Uterus (tissue), 3 donors: ENCODE measurements at regions not wholly inside any gene's neighbourhood (a gene's known extent, or its start where the extent isn't known, plus 50 kb on each side); places are given as distances from the start of the nearest gene placed in this dataset.

Source experiments
- DNase-seq, 2 donors: peaks; one replicate each; pipeline ENCODE4 v3.0.0-alpha.2; 2019 to 2020
- H3K27ac ChIP-seq, 2 donors: fragments of 200-600 bp; sonication (generic); 1 replicate in 1 of 2; 2 replicates in 1 of 2; pipeline ENCODE4 v1.5.1; 2016 to 2018
- H3K27me3 ChIP-seq, 2 donors: fragments of 200-600 bp; sonication (generic); one replicate each; pipeline ENCODE4 v1.5.1; 2018 to 2019; ENCODE audit warnings: control low read depth in 1 of 2
- H3K36me3 ChIP-seq, 2 donors: fragments of 200-600 bp; sonication (generic); one replicate each; pipeline ENCODE4 v1.5.1; 2019; ENCODE audit warnings: control low read depth in 1 of 2
- H3K4me1 ChIP-seq, 2 donors: fragments of 200-600 bp; sonication (generic); one replicate each; pipeline ENCODE4 v1.5.1; 2018 to 2019; ENCODE audit warnings: control low read depth in 1 of 2
- H3K4me3 ChIP-seq, 2 donors: fragments of 200-600 bp; sonication (generic); 1 replicate in 1 of 2; 2 replicates in 1 of 2; pipeline ENCODE4 v1.5.1; 2018 to 2019; ENCODE audit warnings: mild to moderate bottlenecking in 1 of 2
- H3K9me3 ChIP-seq, 2 donors: fragments of 200-600 bp; sonication (generic); one replicate each; pipeline ENCODE4 v1.5.1; 2019; ENCODE audit warnings: control low read depth in 1 of 2
- POLR2A ChIP-seq, 2 donors: fragments of 450-650 bp; IDR thresholded peaks; one replicate each; pipeline ENCODE4 v1.6.1; 2016; ENCODE audit warnings: antibody characterized with exemption in 2 of 2, mild to moderate bottlenecking in 1 of 2, moderate library complexity in 1 of 2
- intact Hi-C: fragments of 100-400 bp; cut with DNase I; formaldehyde crosslinking; loops from one replicate; pipeline ENCODE4 v1.15.1; 2023; ENCODE audit warnings: low total_unique reads
- TF ChIP-seq, protein P1 (sequence below), 4 experiments: fragments of 200-600 bp in 2 of 4; fragments of 450-650 bp in 2 of 4; sonication (generic) in 2 of 4; IDR thresholded peaks; one replicate each; pipeline ENCODE4 v1.5.1; 2016 to 2019; ENCODE audit warnings: antibody characterized with exemption in 4 of 4, mild to moderate bottlenecking in 2 of 4, moderate library complexity in 1 of 4
- donor health status: DM: yes; HTN: yes; CAD: no.

DNA sequence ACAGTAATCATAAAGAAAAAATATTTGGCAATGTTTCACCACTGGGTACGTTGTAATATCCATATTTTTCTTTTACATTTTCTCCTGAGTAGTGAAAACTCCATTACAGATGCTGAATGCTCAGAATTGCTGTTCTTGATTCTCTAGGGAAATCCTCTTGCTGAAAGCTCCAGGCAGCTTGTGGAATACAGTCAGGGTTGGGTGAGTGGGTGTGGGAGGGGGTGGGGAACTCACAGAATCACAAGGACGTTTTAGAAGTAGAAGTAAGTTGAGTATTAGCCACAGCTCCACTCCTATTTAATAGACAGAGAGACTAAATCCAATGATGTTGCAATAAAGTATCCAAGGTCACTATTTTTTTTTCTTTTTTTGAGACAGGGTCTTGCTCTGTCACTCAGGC lies 1270.9 kb downstream of the TYW1 start:
- no peaks in the 10 kb centered on the region for H3K27me3 ChIP-seq
- H3K36me3 ChIP-seq, result no peaks in the 10 kb centered on the region
- no peak overlapping the region for H3K27ac ChIP-seq
- no peak for DNase-seq
- no peak overlapping the region for H3K4me3 ChIP-seq
- intact Hi-C loops, result no loop called here
- H3K4me1 ChIP-seq, result no peaks in the 10 kb centered on the region
- no peaks in the 10 kb centered on the region for H3K9me3 ChIP-seq
- TF ChIP-seq, protein P1, sequence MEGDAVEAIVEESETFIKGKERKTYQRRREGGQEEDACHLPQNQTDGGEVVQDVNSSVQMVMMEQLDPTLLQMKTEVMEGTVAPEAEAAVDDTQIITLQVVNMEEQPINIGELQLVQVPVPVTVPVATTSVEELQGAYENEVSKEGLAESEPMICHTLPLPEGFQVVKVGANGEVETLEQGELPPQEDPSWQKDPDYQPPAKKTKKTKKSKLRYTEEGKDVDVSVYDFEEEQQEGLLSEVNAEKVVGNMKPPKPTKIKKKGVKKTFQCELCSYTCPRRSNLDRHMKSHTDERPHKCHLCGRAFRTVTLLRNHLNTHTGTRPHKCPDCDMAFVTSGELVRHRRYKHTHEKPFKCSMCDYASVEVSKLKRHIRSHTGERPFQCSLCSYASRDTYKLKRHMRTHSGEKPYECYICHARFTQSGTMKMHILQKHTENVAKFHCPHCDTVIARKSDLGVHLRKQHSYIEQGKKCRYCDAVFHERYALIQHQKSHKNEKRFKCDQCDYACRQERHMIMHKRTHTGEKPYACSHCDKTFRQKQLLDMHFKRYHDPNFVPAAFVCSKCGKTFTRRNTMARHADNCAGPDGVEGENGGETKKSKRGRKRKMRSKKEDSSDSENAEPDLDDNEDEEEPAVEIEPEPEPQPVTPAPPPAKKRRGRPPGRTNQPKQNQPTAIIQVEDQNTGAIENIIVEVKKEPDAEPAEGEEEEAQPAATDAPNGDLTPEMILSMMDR (IDR thresholded peaks at IDR 0.05), result no peak

DNA sequence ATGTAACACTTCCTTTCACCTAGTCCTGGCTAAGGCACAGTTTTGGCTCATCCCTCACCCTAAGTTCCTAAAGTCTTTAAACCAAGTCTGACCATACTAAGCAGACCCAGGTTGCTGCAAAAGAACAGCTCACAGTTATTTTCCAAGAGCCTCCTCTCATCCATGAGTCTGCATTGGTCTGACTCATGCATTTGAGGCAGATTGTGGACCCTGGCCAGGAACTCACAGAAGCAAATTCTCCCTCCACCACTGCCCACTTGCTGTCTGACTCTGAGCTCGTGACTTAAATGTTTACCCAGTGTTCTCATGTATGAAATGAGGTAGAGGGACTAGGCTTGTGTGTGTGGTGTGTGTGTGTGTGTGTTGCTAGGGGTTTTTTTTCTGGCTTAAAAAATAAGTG lies 1272.8 kb downstream of the TYW1 start:
- Histone ChIP-seq H3K36me3 (no peaks in the 10 kb centered on the region), H3K27me3 (no peaks in the 10 kb centered on the region), H3K4me3 (no peak overlapping the region), H3K9me3 (no peaks in the 10 kb centered on the region), H3K27ac (no peak overlapping the region), H3K4me1 (no peaks in the 10 kb centered on the region)
- TF ChIP-seq, protein P1 (IDR thresholded peaks at IDR 0.05), result no peak
- TF ChIP-seq POLR2A (IDR thresholded peaks at IDR 0.05), result no peak
- DNase-seq, result no peak
- intact Hi-C loops, result no loop called here

DNA sequence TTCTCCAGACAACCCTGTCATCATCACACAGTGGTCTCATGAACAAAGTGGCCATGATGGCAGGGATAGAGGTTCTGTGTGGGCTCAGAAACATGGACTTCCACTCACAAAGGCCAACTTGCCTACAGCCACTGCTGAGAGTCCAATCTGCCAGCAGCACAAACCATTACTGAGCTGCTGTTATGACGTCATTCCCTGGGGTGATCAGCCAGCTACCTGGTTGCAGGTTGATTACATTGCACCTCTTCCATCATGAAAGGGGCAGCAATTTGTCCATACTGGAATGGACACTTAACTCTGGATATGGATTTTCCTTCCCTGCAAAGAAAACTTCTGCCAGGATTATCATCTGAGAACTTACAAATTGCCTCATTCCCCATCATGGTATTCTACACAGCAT lies 1275.9 kb downstream of the TYW1 start:
- intact Hi-C loops, result no loop called here
- TF ChIP-seq, protein P1 (IDR thresholded peaks at IDR 0.05), result no peak
- no peak for TF ChIP-seq POLR2A (IDR thresholded peaks at IDR 0.05)

DNA sequence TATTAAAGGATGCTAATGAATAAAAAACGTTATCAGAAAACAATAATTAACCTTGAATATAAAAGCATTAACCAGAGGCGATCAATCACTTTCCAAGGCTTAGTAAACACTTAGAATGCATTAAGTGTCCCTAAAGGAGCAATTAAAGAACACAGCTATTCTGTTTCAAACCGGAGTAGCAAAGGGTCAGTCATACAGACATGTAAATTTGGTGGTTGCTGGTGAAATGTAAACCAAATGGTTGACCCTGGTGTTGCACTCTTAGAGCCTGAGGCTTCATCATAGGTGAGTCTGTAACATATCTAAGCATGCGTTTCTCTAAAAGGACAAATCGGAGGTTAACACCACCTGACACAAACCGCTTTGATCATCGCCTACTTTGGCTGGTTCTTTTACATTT lies 1280.1 kb downstream of the TYW1 start:
- intact Hi-C loops, result no loop called here
- TF ChIP-seq, protein P1 (IDR thresholded peaks at IDR 0.05), result no peak
- TF ChIP-seq POLR2A (IDR thresholded peaks at IDR 0.05), result no peak
- no peak for DNase-seq

More for the DNA sequence above, 1275.9 kb downstream of the TYW1 start:
- H3K4me3 ChIP-seq, result no peak overlapping the region
- no peaks in the 10 kb centered on the region for H3K36me3 ChIP-seq
- no peaks in the 10 kb centered on the region for H3K27me3 ChIP-seq
- no peak for DNase-seq
- H3K27ac ChIP-seq, result no peak overlapping the region
- H3K9me3 ChIP-seq, result no peaks in the 10 kb centered on the region
- no peaks in the 10 kb centered on the region for H3K4me1 ChIP-seq

DNA sequence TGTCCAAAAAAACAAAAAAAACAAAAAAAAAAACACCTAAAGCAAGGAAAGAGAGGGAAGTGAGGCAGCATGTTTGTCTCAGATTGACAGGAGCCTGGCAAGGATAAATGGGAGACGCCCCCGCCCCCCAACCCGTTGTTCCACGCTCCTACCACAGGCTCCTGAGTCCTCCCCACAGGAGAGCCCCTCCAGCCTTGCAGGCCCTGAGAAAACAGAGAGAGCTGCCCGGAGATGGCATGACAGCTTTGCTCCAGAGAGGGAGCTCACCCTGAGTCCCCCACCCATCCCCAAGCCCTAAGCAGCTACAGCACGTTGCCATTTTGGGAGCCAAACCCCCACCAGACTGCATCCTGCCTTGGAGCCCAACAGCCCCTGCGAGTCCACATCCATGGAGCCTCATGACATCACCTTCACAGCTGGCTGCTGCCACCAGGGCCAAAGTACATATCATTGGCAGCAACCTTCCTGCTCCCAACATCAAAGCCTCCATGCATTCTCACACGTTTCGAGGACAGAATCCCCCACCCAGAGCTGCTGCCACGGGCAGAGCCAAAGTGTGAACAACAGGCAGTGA lies 1283.3 kb downstream of the TYW1 start:
- Histone ChIP-seq H3K4me3 (no peak overlapping the region), H3K27me3 (no peaks in the 10 kb centered on the region), H3K4me1 (no peaks in the 10 kb centered on the region), H3K36me3 (no peaks in the 10 kb centered on the region), H3K27ac (no peak overlapping the region), H3K9me3 (no peaks in the 10 kb centered on the region)
- no peak for TF ChIP-seq POLR2A (IDR thresholded peaks at IDR 0.05)
- TF ChIP-seq, protein P1 (IDR thresholded peaks at IDR 0.05), result no peak
- DNase-seq, result no peak
- intact Hi-C loops, result no loop called here

More for the DNA sequence above, 1280.1 kb downstream of the TYW1 start:
- H3K27me3 ChIP-seq, result no peaks in the 10 kb centered on the region
- H3K36me3 ChIP-seq, result no peaks in the 10 kb centered on the region
- no peak overlapping the region for H3K4me3 ChIP-seq
- H3K27ac ChIP-seq, result no peak overlapping the region
- H3K4me1 ChIP-seq, result no peaks in the 10 kb centered on the region
- no peaks in the 10 kb centered on the region for H3K9me3 ChIP-seq
